Activated B cell treated with CpG ODN at 0.5 μM for 24 hours (primary cell): ENCODE measurements at regions not wholly inside any gene's neighbourhood (a gene's known extent, or its start where the extent isn't known, plus 50 kb on each side); places are given as distances from the start of the nearest gene placed in this dataset.

Experiments used
- ATAC-seq: fragments of 200-7000 bp; cut with Tn5 transposase; one replicate; pipeline ENCODE4 v1.10.0; 2021; ENCODE audit warnings: low read depth, mild to moderate bottlenecking, moderate library complexity
- CTCF ChIA-PET: fragments of 350-600 bp; sonication (Branson Sonifier 250); formaldehyde crosslinking; loops from one replicate; lab custom pipeline; 2021; ENCODE audit warnings: antibody characterized with exemption; lab: Charles Lee
- POLR2A ChIA-PET: fragments of 350-600 bp; sonication (Branson Sonifier 250); formaldehyde crosslinking; loops from one replicate; lab custom pipeline; 2021; ENCODE audit warnings: antibody characterized with exemption; lab: Charles Lee
- DNase-seq: peaks from one replicate; pipeline ENCODE4 v3.0.0; 2022
- H3K27ac Mint-ChIP-seq: one replicate; pipeline ENCODE4 v1.8.0; 2020; ENCODE audit warnings: mixed read lengths
- H3K27me3 Mint-ChIP-seq: one replicate; pipeline ENCODE4 v1.8.0; 2021; ENCODE audit warnings: mixed read lengths
- H3K36me3 Mint-ChIP-seq: one replicate; pipeline ENCODE4 v1.8.0; 2021; ENCODE audit warnings: low read depth, mixed read lengths
- H3K4me1 Mint-ChIP-seq: one replicate; pipeline ENCODE4 v1.8.0; 2021; ENCODE audit warnings: mixed read lengths
- H3K4me3 Mint-ChIP-seq: one replicate; pipeline ENCODE4 v1.8.0; 2020; ENCODE audit warnings: mild to moderate bottlenecking, mixed read lengths
- H3K9me3 Mint-ChIP-seq: one replicate; pipeline ENCODE4 v1.8.0; 2020; ENCODE audit warnings: mixed read lengths
- CTCF ChIP-seq: fragments of 200-600 bp; IDR thresholded peaks from one replicate; pipeline ENCODE4 v1.8.0; 2022; ENCODE audit warnings: antibody characterized with exemption, mild to moderate bottlenecking
- intact Hi-C: fragments of 100-400 bp; cut with micrococcal nuclease; formaldehyde crosslinking; loops from one replicate; pipeline ENCODE4 v1.15.1; 2024

DNA sequence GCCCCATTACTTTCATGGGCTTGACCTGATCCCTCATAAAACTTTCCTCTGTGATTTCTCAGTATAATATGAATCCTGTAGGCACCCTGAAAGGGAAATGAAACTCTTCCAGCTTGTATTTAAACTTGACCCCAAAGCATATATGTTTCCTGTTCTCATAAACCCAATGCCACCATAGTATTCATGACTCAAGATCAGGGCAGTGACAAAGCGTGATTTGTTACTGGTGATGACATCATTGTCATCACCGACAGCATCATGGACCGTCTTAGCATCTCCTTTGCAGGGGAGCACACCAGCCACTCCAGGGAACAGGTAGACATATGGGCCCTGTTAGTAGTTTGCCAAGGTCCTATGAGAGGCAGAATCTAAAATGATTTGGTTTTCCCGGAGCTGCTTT, 741.2 kb downstream of the NR2F2 start:
- no peaks in the 10 kb centered on the region for H3K4me1 Mint-ChIP-seq
- ATAC-seq: no peak
- H3K4me3 Mint-ChIP-seq: no peak overlapping the region
- no peak for TF ChIP-seq CTCF
- intact Hi-C loops: no loop called here
- no peak overlapping the region for H3K27ac Mint-ChIP-seq
- no peaks in the 10 kb centered on the region for H3K36me3 Mint-ChIP-seq
- CTCF ChIA-PET: no interaction called here
- no peaks in the 10 kb centered on the region for H3K27me3 Mint-ChIP-seq
- H3K9me3 Mint-ChIP-seq: peaks cover 4% of the 10 kb centered on the region
- no peak for DNase-seq
- POLR2A ChIA-PET: no interaction called here

- no peak for ATAC-seq
- Mint-ChIP-seq H3K27ac (no peak overlapping the region), H3K27me3 (no peaks in the 10 kb centered on the region), H3K4me1 (no peaks in the 10 kb centered on the region), H3K4me3 (no peak overlapping the region), H3K36me3 (no peaks in the 10 kb centered on the region), H3K9me3 (peaks cover 6% of the 10 kb centered on the region)
- CTCF ChIA-PET: no interaction called here
- POLR2A ChIA-PET: no interaction called here
- TF ChIP-seq CTCF: no peak
- DNase-seq: no peak
- intact Hi-C loops: no loop called here
Observed at GRCh38 chr15:97072545-97072944, 742.0 kb downstream of the NR2F2 start.

DNA sequence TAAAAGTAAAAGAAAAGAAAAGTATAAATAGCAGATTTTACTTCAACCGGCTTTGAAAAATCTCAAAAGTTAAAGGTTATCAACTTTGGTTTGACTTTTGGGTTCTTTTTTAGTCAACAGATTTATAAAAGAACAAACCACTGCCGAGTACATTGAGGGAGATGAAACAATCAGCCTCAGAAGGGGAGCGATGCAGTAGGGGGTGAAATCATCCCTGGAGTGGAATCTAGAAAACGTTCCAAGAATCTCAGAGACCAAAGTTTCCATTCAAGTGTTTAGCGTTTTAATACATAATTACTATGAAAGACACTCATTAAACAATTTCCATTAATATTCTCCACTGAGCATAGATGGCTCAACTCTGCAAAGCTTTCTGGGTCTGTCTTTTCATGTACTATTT, 745.5 kb downstream of the NR2F2 start:
- DNase-seq (no peak), ATAC-seq (no peak)
- intact Hi-C loops: no loop called here
- no peak for TF ChIP-seq CTCF
- no peaks in the 10 kb centered on the region for H3K27me3 Mint-ChIP-seq
- peaks cover 5% of the 10 kb centered on the region for H3K9me3 Mint-ChIP-seq
- CTCF ChIA-PET: no interaction called here
- no peaks in the 10 kb centered on the region for H3K36me3 Mint-ChIP-seq
- no peak overlapping the region for H3K27ac Mint-ChIP-seq
- no peak overlapping the region for H3K4me3 Mint-ChIP-seq
- H3K4me1 Mint-ChIP-seq: no peaks in the 10 kb centered on the region
- POLR2A ChIA-PET: no interaction called here

DNA sequence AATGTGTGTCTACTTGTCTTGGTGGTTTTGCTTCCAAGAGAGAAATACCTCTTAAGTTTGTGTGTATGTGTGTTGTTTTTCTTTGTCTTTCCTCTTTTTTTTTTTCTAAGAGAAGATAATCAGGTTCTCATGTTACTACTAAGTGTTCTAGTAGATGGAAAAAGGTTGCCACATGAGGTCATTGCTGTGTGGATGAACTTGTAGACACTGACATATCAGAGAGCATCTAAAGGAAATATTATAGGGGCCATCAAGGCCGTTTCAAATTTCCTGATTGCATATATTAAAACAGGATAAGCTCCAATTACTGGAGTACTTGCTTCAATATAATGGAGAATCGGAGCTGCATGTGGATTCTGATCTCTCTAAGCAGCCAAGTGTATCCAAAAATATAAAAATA, 747.5 kb downstream of the NR2F2 start:
- POLR2A ChIA-PET: no interaction called here
- H3K27me3 Mint-ChIP-seq: no peaks in the 10 kb centered on the region
- no peak overlapping the region for H3K27ac Mint-ChIP-seq
- H3K4me1 Mint-ChIP-seq: no peaks in the 10 kb centered on the region
- ATAC-seq (no peak), DNase-seq (no peak)
- H3K36me3 Mint-ChIP-seq: no peaks in the 10 kb centered on the region
- no peak for TF ChIP-seq CTCF
- H3K9me3 Mint-ChIP-seq: peaks cover 5% of the 10 kb centered on the region
- intact Hi-C loops: no loop called here
- CTCF ChIA-PET: no interaction called here
- no peak overlapping the region for H3K4me3 Mint-ChIP-seq

GRCh38 chr15:97078591-97078990, 748.1 kb downstream of the NR2F2 start:
- CTCF ChIA-PET: no interaction called here
- Mint-ChIP-seq H3K4me1 (no peaks in the 10 kb centered on the region), H3K9me3 (peaks cover 5% of the 10 kb centered on the region), H3K36me3 (no peaks in the 10 kb centered on the region), H3K27ac (no peak overlapping the region), H3K27me3 (no peaks in the 10 kb centered on the region), H3K4me3 (no peak overlapping the region)
- DNase-seq (no peak), ATAC-seq (no peak)
- TF ChIP-seq CTCF: no peak
- POLR2A ChIA-PET: no interaction called here
- intact Hi-C loops: no loop called here
